Aorta (tissue), 5 donors: ENCODE measurements at regions not wholly inside any gene's neighbourhood (a gene's known extent, or its start where the extent isn't known, plus 50 kb on each side); places are given as distances from the start of the nearest gene placed in this dataset.
"Not testable (repeated sequence)": the region's sequence is repeated elsewhere in the genome, so short reads cannot be mapped to it uniquely, and the experiment has no call there.

Experiments
- ATAC-seq: fragments of 200-7000 bp; cut with Tn5 transposase; one replicate; pipeline ENCODE4 v1.9.1; 2022; ENCODE audit warnings: moderate library complexity; ENCODE audit not compliant: low FRiP score
- DNase-seq, 2 donors: peaks; one replicate each; pipeline ENCODE4 v3.0.0-alpha.2; 2020
- H3K27ac ChIP-seq, 2 donors: one replicate each; pipeline ENCODE4 v1.5.1; 2013; ENCODE audit warnings: low read length in 2 of 2, mild to moderate bottlenecking in 2 of 2, moderate library complexity in 2 of 2, control low read depth in 1 of 2, inconsistent platforms in 1 of 2, low read depth in 1 of 2
- H3K27me3 ChIP-seq, 2 donors: one replicate each; pipeline ENCODE4 v1.6.1; 2013; ENCODE audit warnings: control low read depth in 1 of 2, low read length in 1 of 2, mild to moderate bottlenecking in 1 of 2, moderate library complexity in 1 of 2; ENCODE audit not compliant: insufficient read depth in 2 of 2, control insufficient read depth in 1 of 2
- H3K36me3 ChIP-seq, 2 donors: one replicate each; pipeline ENCODE4 v1.6.1; 2013; ENCODE audit warnings: control low read depth in 1 of 2, low read length in 1 of 2, mild to moderate bottlenecking in 1 of 2; ENCODE audit not compliant: insufficient read depth in 2 of 2, control insufficient read depth in 1 of 2
- H3K4me1 ChIP-seq, 2 donors: one replicate each; pipeline ENCODE4 v1.6.1; 2013; ENCODE audit warnings: low read length in 2 of 2, control low read depth in 1 of 2, mild to moderate bottlenecking in 1 of 2, moderate library complexity in 1 of 2; ENCODE audit not compliant: insufficient read depth in 2 of 2, control insufficient read depth in 1 of 2
- H3K4me3 ChIP-seq, 2 donors: one replicate each; pipeline ENCODE4 v1.5.1; 2013; ENCODE audit warnings: low read length in 2 of 2, control low read depth in 1 of 2, mild to moderate bottlenecking in 1 of 2
- H3K9me3 ChIP-seq: one replicate; pipeline ENCODE4 v1.6.1; 2013; ENCODE audit warnings: mild to moderate bottlenecking, low read length; ENCODE audit not compliant: control insufficient read depth
- WGBS, 2 donors: extraction: QIAGEN DNeasy Blood & Tissue Kit; methylation state at CpG; one replicate each; pipeline ENCODE4 v1.1.7; 2013; 5-methylcytosine and 5-hydroxymethylcytosine counted together
- intact Hi-C, 2 donors: fragments of 100-400 bp; cut with DNase I; formaldehyde crosslinking; loops; one replicate each; pipeline versions ENCODE4 v1.14.2 to v1.15.0; 2022
- donor health status: healthy with polysubstance abuse.
- donor health status: Bipolar disorder and iron deficiency.
- donor health status: DM: no; HTN: no; CAD: no.
- donor health status: DM: no; HTN: no; CAD: no.
- donor health status: DM: yes; HTN: yes; CAD: no.

- no peak overlapping the region for H3K27ac ChIP-seq
- no peaks in the 10 kb centered on the region for H3K9me3 ChIP-seq
- DNase-seq: no peak
- H3K36me3 ChIP-seq: no peaks in the 10 kb centered on the region
- no peak overlapping the region for H3K4me3 ChIP-seq
- no peaks in the 10 kb centered on the region for H3K4me1 ChIP-seq
- intact Hi-C loops: no loop called here
- H3K27me3 ChIP-seq: no peaks in the 10 kb centered on the region
- no peak for ATAC-seq
- 39 to 63% methylated on average over 5 of the region's 5 CpGs for WGBS, 2 donors
Observed at GRCh38 chr16:60949800-60950199, 1086.4 kb downstream of the CDH8 start.

GRCh38 chr16:60945225-60945624, 1091.0 kb downstream of the CDH8 start:
- H3K27me3 ChIP-seq: no peaks in the 10 kb centered on the region
- no peaks in the 10 kb centered on the region for H3K9me3 ChIP-seq
- H3K36me3 ChIP-seq: no peaks in the 10 kb centered on the region
- intact Hi-C loops: no loop called here
- WGBS, 2 donors: 4 to 12% methylated on average over 2 of the region's 2 CpGs
- H3K4me1 ChIP-seq: no peaks in the 10 kb centered on the region
- DNase-seq (no peak), ATAC-seq (no peak)
- no peak overlapping the region for H3K27ac ChIP-seq
- no peak overlapping the region for H3K4me3 ChIP-seq

GRCh38 chr16:60936189-60936588, 1100.0 kb downstream of the CDH8 start:
- ATAC-seq, H3K4me3 ChIP-seq, H3K27me3 ChIP-seq, H3K36me3 ChIP-seq, H3K9me3 ChIP-seq, H3K4me1 ChIP-seq, intact Hi-C loops, H3K27ac ChIP-seq: not testable (repeated sequence)
- WGBS, 2 donors: 88 to 92% methylated on average over 10 of the region's 10 CpGs
- peak in 1 of 2 donors; percentile 65 for DNase-seq

DNA sequence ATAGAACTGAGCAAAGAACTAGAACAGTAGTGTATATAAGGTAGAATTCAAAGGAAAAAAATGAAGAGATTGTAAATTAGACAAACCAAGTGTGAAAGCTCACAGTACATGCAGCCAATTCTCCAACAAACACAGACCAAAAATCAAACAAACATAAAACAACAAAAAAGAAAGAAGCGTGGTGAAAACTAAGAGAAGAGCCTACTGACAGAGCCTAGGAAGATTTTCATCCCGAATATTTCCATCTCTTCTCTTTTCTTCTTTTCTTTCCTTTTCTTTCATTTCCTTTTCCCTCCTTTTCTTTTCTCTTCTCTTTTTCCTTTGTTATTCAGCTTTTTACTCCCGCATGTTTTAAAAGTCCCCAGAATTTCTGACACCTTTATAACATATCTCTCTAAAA, 1103.6 kb downstream of the CDH8 start:
- Histone ChIP-seq H3K36me3 (no peaks in the 10 kb centered on the region), H3K9me3 (no peaks in the 10 kb centered on the region), H3K27me3 (no peaks in the 10 kb centered on the region), H3K4me1 (no peaks in the 10 kb centered on the region), H3K4me3 (no peak overlapping the region), H3K27ac (no peak overlapping the region)
- no peak for ATAC-seq
- WGBS, 2 donors: 73 to 74% methylated on average over 3 of the region's 3 CpGs
- DNase-seq: no peak
- intact Hi-C loops: no loop called here

DNA sequence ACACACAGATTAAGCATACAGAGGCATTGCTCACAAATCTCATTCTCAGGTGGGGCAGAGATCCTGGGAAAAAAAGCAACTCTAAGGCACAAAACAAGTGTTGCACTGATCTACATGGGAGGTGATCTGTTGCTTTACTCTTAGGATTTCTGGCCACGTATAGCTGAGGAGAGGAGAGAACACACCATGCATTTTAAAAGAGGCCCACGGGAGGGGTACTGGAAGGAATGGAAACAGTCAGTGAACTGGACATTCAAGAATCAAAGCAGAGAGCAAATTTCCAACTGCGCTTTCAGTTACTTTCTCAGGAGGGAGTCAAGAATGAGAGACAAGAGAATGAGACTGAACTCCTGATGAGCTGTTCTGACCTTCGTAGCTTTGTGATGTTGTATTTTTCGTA, 1105.9 kb downstream of the CDH8 start:
- no peaks in the 10 kb centered on the region for H3K4me1 ChIP-seq
- intact Hi-C loops: no loop called here
- H3K27me3 ChIP-seq: no peaks in the 10 kb centered on the region
- DNase-seq (no peak), ATAC-seq (no peak)
- H3K27ac ChIP-seq: no peak overlapping the region
- no peak overlapping the region for H3K4me3 ChIP-seq
- H3K9me3 ChIP-seq: peaks cover 1% of the 10 kb centered on the region
- 67 to 68% methylated on average over 5 of the region's 5 CpGs for WGBS, 2 donors
- no peaks in the 10 kb centered on the region for H3K36me3 ChIP-seq

GRCh38 chr16:60922920-60923319, 1113.3 kb downstream of the CDH8 start:
- ATAC-seq (no peak), DNase-seq (no peak)
- H3K4me1 ChIP-seq: no peaks in the 10 kb centered on the region
- WGBS, 2 donors: 84 to 88% methylated on average over 2 of the region's 2 CpGs
- H3K4me3 ChIP-seq: no peak overlapping the region
- H3K9me3 ChIP-seq: peaks cover 1% of the 10 kb centered on the region
- no peaks in the 10 kb centered on the region for H3K27me3 ChIP-seq
- intact Hi-C loops: no loop called here
- no peaks in the 10 kb centered on the region for H3K36me3 ChIP-seq
- H3K27ac ChIP-seq: no peak overlapping the region

DNA sequence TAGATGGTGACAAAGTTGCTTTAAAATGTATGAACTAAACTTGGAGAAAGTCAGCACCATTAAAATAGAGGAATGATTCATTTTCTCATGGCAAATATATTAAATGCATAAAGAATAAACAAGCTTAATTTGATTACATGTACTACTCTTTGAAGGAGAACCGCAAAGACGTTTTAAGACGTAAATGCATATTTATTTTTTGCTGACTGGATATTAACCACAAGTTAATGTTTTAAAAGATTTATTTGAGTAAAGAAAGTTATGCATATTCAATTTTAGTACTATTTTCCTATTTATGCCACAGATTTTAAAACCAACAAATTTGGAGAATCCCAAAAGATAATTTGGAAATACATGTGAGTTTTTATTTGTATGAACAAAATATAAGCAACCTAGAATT, 1121.9 kb downstream of the CDH8 start:
- Histone ChIP-seq H3K9me3 (no peaks in the 10 kb centered on the region), H3K36me3 (no peaks in the 10 kb centered on the region), H3K4me3 (no peak overlapping the region), H3K4me1 (no peaks in the 10 kb centered on the region), H3K27ac (no peak overlapping the region), H3K27me3 (no peaks in the 10 kb centered on the region)
- ATAC-seq (no peak), DNase-seq (no peak)
- intact Hi-C loops: no loop called here
- 82 to 87% methylated on average over 3 of the region's 3 CpGs for WGBS, 2 donors

GRCh38 chr16:60907645-60908044, 1128.6 kb downstream of the CDH8 start:
- intact Hi-C loops: no loop called here
- Histone ChIP-seq H3K9me3 (no peaks in the 10 kb centered on the region), H3K4me1 (no peaks in the 10 kb centered on the region), H3K36me3 (no peaks in the 10 kb centered on the region), H3K4me3 (no peak overlapping the region), H3K27me3 (no peaks in the 10 kb centered on the region), H3K27ac (no peak overlapping the region)
- 74 to 84% methylated on average over 4 of the region's 4 CpGs for WGBS, 2 donors
- ATAC-seq (no peak), DNase-seq (no peak)

DNA sequence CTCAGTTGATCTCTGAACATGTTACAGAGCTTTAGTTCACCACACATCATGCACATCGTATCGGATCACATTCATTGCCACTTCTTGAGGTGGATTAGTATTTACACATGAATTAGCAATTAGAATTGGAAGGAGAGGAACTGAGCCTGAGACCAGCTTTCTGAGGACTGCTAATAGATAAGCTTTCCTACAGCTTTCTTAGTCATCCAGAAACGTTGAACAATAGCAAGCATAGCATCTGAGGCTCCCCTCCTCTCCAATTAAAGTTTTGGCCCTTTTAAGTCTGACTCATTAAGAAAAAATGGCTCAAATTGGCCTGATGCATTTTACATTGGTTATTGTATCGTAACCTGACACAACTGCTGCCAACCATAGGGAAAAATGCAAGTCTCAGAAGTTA, 1130.4 kb downstream of the CDH8 start:
- intact Hi-C loops: no loop called here
- H3K9me3 ChIP-seq: no peaks in the 10 kb centered on the region
- H3K27me3 ChIP-seq: no peaks in the 10 kb centered on the region
- 56 to 61% methylated on average over 4 of the region's 4 CpGs for WGBS, 2 donors
- H3K4me3 ChIP-seq: no peak overlapping the region
- no peak for DNase-seq
- no peak overlapping the region for H3K27ac ChIP-seq
- no peaks in the 10 kb centered on the region for H3K36me3 ChIP-seq
- no peak for ATAC-seq
- no peaks in the 10 kb centered on the region for H3K4me1 ChIP-seq
